Lower lobe of right lung (tissue), 2 donors: ENCODE measurements at regions not wholly inside any gene's neighbourhood (a gene's known extent, or its start where the extent isn't known, plus 50 kb on each side); places are given as distances from the start of the nearest gene placed in this dataset.

Experiments
- ATAC-seq, 2 donors: fragments of 200-7000 bp; cut with Tn5 transposase; one replicate each; pipeline ENCODE4 v1.9.1; 2020 to 2022; ENCODE audit warnings: mild to moderate bottlenecking in 2 of 2, moderate library complexity in 2 of 2
- DNase-seq: peaks from one replicate; pipeline ENCODE4 v3.0.0-alpha.2; 2020
- H3K27ac ChIP-seq: fragments of 200-600 bp; one replicate; pipeline ENCODE4 v1.8.0; 2022
- H3K27me3 ChIP-seq: fragments of 200-600 bp; one replicate; pipeline ENCODE4 v1.8.0; 2022; ENCODE audit warnings: low read depth
- H3K36me3 ChIP-seq: fragments of 200-600 bp; one replicate; pipeline ENCODE4 v1.8.0; 2022; ENCODE audit warnings: mild to moderate bottlenecking
- H3K4me1 ChIP-seq: fragments of 200-600 bp; one replicate; pipeline ENCODE4 v1.8.0; 2022
- H3K4me3 ChIP-seq: fragments of 200-600 bp; one replicate; pipeline ENCODE4 v1.8.0; 2022; ENCODE audit warnings: mild to moderate bottlenecking
- H3K9me3 ChIP-seq: fragments of 200-600 bp; one replicate; pipeline ENCODE4 v1.8.0; 2022
- intact Hi-C: fragments of 100-400 bp; cut with DNase I; formaldehyde crosslinking; loops from one replicate; pipeline ENCODE4 v1.11.0; 2022
- TF ChIP-seq, protein P1 (sequence below): fragments of 200-600 bp; IDR thresholded peaks from one replicate; pipeline ENCODE4 v1.8.0; 2022; ENCODE audit warnings: antibody characterized with exemption, mild to moderate bottlenecking
- donor health status: DM: no; HTN: yes; CAD: no; lungs with severe emphysema.

DNA sequence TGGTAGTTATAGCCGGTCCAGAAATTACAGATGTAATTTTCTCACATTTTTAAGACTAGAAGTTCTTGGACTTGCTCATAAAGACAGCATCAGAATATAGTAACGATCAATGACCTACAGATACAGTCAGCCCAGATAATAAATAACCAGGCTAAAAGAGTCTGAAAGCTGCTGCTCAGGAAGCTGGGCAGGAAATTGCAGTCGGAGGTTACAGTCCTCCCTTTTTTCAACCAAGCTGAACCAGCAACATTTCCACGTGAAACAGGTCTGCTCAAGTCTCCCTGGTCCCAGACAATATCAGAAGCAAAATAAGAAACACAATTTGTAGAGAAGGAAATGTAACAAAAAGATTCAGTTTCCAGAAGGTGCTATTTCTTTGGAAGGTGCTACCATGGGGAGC, 457.4 kb downstream of the SIPA1L2 start:
- ATAC-seq (no peak), DNase-seq (no peak)
- Histone ChIP-seq H3K9me3 (no peaks in the 10 kb centered on the region), H3K36me3 (no peaks in the 10 kb centered on the region), H3K27me3 (no peaks in the 10 kb centered on the region), H3K4me1 (no peaks in the 10 kb centered on the region), H3K4me3 (no peak overlapping the region), H3K27ac (no peak overlapping the region)
- TF ChIP-seq, protein P1, sequence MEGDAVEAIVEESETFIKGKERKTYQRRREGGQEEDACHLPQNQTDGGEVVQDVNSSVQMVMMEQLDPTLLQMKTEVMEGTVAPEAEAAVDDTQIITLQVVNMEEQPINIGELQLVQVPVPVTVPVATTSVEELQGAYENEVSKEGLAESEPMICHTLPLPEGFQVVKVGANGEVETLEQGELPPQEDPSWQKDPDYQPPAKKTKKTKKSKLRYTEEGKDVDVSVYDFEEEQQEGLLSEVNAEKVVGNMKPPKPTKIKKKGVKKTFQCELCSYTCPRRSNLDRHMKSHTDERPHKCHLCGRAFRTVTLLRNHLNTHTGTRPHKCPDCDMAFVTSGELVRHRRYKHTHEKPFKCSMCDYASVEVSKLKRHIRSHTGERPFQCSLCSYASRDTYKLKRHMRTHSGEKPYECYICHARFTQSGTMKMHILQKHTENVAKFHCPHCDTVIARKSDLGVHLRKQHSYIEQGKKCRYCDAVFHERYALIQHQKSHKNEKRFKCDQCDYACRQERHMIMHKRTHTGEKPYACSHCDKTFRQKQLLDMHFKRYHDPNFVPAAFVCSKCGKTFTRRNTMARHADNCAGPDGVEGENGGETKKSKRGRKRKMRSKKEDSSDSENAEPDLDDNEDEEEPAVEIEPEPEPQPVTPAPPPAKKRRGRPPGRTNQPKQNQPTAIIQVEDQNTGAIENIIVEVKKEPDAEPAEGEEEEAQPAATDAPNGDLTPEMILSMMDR: no peak
- intact Hi-C loops: no loop called here

DNA sequence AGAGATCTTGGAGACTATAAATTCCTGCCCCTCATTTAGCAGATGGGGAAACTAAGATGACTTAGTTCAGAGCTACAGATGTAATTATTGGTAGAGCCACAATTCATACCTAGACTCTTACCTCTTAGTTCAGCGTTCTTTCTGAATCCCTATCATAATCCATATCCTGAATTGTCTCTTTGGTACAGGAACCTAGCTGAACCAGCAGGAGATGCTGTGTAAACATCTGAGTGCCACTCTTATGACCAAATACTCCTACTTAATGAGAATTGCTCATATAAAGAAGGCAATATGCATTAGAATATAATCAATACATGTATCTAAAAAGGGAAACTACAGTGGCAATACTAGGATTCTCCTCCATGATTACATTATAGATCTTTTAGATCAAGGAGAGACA, 459.0 kb downstream of the SIPA1L2 start:
- no peaks in the 10 kb centered on the region for H3K27me3 ChIP-seq
- intact Hi-C loops: no loop called here
- ATAC-seq: no peak
- no peak overlapping the region for H3K27ac ChIP-seq
- no peaks in the 10 kb centered on the region for H3K9me3 ChIP-seq
- TF ChIP-seq, protein P1: no peak
- DNase-seq: no peak
- H3K4me1 ChIP-seq: no peaks in the 10 kb centered on the region
- no peak overlapping the region for H3K4me3 ChIP-seq
- no peaks in the 10 kb centered on the region for H3K36me3 ChIP-seq

DNA sequence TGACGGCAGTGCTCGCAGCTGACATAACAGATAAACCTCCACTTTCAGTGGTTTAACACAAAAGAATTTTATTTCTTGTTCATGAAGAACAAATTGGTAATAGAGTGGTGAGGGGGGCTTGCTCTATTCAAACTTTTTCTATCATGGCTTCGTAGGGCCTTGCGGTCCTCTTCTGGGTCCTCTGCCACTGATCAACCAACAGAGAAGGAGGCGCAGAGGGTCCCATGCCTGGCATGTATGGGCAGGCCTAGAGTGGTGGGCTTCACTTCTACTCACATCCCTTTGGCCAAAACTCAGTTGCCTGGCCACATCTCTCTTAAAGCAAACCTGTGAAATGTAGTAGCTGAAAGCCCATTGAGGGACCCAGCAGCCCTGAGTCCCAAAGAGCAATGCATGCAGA, 460.5 kb downstream of the SIPA1L2 start:
- no peak for DNase-seq
- H3K36me3 ChIP-seq: no peaks in the 10 kb centered on the region
- TF ChIP-seq, protein P1: no peak
- H3K4me3 ChIP-seq: no peak overlapping the region
- H3K4me1 ChIP-seq: no peaks in the 10 kb centered on the region
- no peaks in the 10 kb centered on the region for H3K9me3 ChIP-seq
- intact Hi-C loops: no loop called here
- ATAC-seq: no peak
- H3K27me3 ChIP-seq: no peaks in the 10 kb centered on the region
- no peak overlapping the region for H3K27ac ChIP-seq

DNA sequence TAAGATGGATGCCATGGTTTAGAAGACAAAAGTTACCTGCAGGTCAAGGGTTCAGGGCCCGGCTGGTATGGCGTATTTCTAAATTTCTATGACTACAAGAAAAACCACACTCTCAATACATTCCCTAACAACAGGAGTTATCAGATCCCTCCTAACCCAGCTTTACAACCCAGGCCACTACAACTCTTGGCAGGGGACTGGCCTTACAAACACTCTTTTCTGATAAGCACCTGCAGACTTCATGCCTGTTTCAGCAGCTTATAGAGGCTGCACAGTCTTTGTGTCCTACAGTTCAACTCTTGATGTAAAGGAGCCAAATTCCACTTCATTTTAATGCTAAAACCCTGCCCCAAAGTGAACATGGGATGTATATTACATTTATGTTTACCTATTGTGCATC, 461.4 kb downstream of the SIPA1L2 start:
- H3K27ac ChIP-seq: no peak overlapping the region
- no peaks in the 10 kb centered on the region for H3K36me3 ChIP-seq
- no peak for DNase-seq
- H3K27me3 ChIP-seq: no peaks in the 10 kb centered on the region
- H3K4me1 ChIP-seq: no peaks in the 10 kb centered on the region
- H3K9me3 ChIP-seq: no peaks in the 10 kb centered on the region
- TF ChIP-seq, protein P1: no peak
- no peak overlapping the region for H3K4me3 ChIP-seq
- no peak for ATAC-seq
- intact Hi-C loops: no loop called here

DNA sequence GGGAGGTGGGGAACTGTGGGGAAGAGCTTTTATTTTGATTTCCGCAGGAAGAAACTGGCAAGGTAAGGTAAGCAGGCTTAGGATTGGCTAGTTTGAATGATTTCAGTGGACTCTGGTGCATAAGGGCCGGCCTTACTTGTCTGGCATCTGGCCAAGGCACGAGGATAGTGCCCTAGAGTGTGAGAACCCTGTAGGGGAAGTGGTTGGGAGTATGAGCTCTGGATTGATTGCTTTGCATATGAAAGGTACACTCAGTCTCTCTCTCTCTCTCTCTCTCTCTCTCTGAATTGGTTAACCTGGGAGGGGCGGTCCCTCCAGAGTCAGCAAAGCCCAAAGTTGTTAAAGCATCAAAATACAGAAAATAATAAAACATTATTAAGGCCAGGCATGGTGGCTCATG, 463.0 kb downstream of the SIPA1L2 start:
- H3K4me1 ChIP-seq: no peaks in the 10 kb centered on the region
- H3K9me3 ChIP-seq: no peaks in the 10 kb centered on the region
- intact Hi-C loops: no loop called here
- H3K36me3 ChIP-seq: no peaks in the 10 kb centered on the region
- H3K4me3 ChIP-seq: no peak overlapping the region
- DNase-seq: no peak
- ATAC-seq: no peak
- TF ChIP-seq, protein P1: no peak
- H3K27me3 ChIP-seq: no peaks in the 10 kb centered on the region
- H3K27ac ChIP-seq: no peak overlapping the region
